ENCODE measurements at regions not wholly inside any gene's neighbourhood (a gene's known extent, or its start where the extent isn't known, plus 50 kb on each side); places are given as distances from the start of the nearest gene placed in this dataset.

- WGBS, result 80% methylated on average over 18 of the region's 28 CpGs
- Histone ChIP-seq H3K9me3 (no peaks in the 10 kb centered on the region), H3K27me3 (peaks cover 0 to 28% (median 1%) of the 10 kb centered on the region in 4 donors), H3K4me3 (no peak overlapping the region), H3K27ac (replicated peaks in 1 of 4) (no peak overlapping the region), H3K36me3 (no peaks in the 10 kb centered on the region), H3K4me1 (peaks cover 0 to 12% (median 0%) of the 10 kb centered on the region in 4 donors)
- intact Hi-C loops (cut with DNase I), result no loop called here
- DNase-seq (ENCODE audit: extremely low spot score), result no peak
- TF ChIP-seq EP300 (IDR thresholded peaks at IDR 0.05), result no peak
- TF ChIP-seq CTCF (IDR thresholded peaks at IDR 0.05), result no peak
- TF ChIP-seq POLR2AphosphoS5 (IDR thresholded peaks at IDR 0.05), result no peak
- TF ChIP-seq POLR2A (IDR thresholded peaks at IDR 0.05; ENCODE audit: low read depth), result no peak
Measured at GRCh38 chr9:134267881-134268724, 58.2 kb upstream of the RXRA start.

GRCh38 chr9:134268747-134269146, 57.5 kb upstream of the RXRA start:
- no peak for TF ChIP-seq POLR2A (IDR thresholded peaks at IDR 0.05; ENCODE audit: low read depth)
- TF ChIP-seq EP300 (IDR thresholded peaks at IDR 0.05), result no peak
- TF ChIP-seq POLR2AphosphoS5 (IDR thresholded peaks at IDR 0.05), result no peak
- TF ChIP-seq CTCF (IDR thresholded peaks at IDR 0.05), result no peak
- no peaks in the 10 kb centered on the region for H3K36me3 ChIP-seq
- H3K4me3 ChIP-seq, result no peak overlapping the region
- H3K4me1 ChIP-seq, result peaks cover 0 to 12% (median 0%) of the 10 kb centered on the region in 4 donors
- no peaks in the 10 kb centered on the region for H3K9me3 ChIP-seq
- peaks cover 0 to 25% (median 1%) of the 10 kb centered on the region in 4 donors for H3K27me3 ChIP-seq
- WGBS, result 77% methylated on average over 3 of the region's 6 CpGs
- no peak for DNase-seq (ENCODE audit: extremely low spot score)
- no peak overlapping the region for H3K27ac ChIP-seq (replicated peaks in 1 of 4)
- intact Hi-C loops (cut with DNase I), result no loop called here

- H3K27me3 ChIP-seq, result peaks cover 0 to 3% (median 0%) of the 10 kb centered on the region in 4 donors
- H3K4me3 ChIP-seq, result no peak overlapping the region
- WGBS, result 74% methylated on average over 21 of the region's 24 CpGs
- intact Hi-C loops (cut with DNase I), result no loop called here
- no peak overlapping the region for H3K27ac ChIP-seq (replicated peaks in 1 of 4)
- H3K9me3 ChIP-seq, result no peaks in the 10 kb centered on the region
- no peaks in the 10 kb centered on the region for H3K36me3 ChIP-seq
- no peak for TF ChIP-seq EP300 (IDR thresholded peaks at IDR 0.05)
- no peak for TF ChIP-seq POLR2A (IDR thresholded peaks at IDR 0.05; ENCODE audit: low read depth)
- no peak for TF ChIP-seq POLR2AphosphoS5 (IDR thresholded peaks at IDR 0.05)
- TF ChIP-seq CTCF (IDR thresholded peaks at IDR 0.05), result no peak
- no peak for DNase-seq (ENCODE audit: extremely low spot score)
- peaks cover 0 to 12% (median 0%) of the 10 kb centered on the region in 4 donors for H3K4me1 ChIP-seq
Measured at GRCh38 chr9:134271338-134272301, 54.6 kb upstream of the RXRA start.

GRCh38 chr9:134272302-134273023, 53.8 kb upstream of the RXRA start:
- Histone ChIP-seq H3K9me3 (no peaks in the 10 kb centered on the region), H3K4me1 (peaks cover 8 to 11% (median 8%) of the 10 kb centered on the region in 4 donors), H3K27ac (replicated peaks in 1 of 4) (no peak overlapping the region), H3K36me3 (no peaks in the 10 kb centered on the region), H3K27me3 (no peaks in the 10 kb centered on the region), H3K4me3 (no peak overlapping the region)
- DNase-seq (ENCODE audit: extremely low spot score), result no peak
- WGBS, result 80% methylated on average over 18 of the region's 21 CpGs
- no peak for TF ChIP-seq POLR2AphosphoS5 (IDR thresholded peaks at IDR 0.05)
- intact Hi-C loops (cut with DNase I), result no loop called here
